ENCODE measurements at regions not wholly inside any gene's neighbourhood (a gene's known extent, or its start where the extent isn't known, plus 50 kb on each side); places are given as distances from the start of the nearest gene placed in this dataset.
A peak's percentile ranks its signal among the peaks of the same experiment; 100 is the strongest.

GRCh38 chr1:62384276-62385005 lies 52.4 kb upstream of the USP1 start (continued):
- TF ChIP-seq CTCF (tag by site-specific recombination; IDR thresholded peaks at IDR 0.05) (no peak), ZNF777 (tag by site-specific recombination; IDR thresholded peaks at IDR 0.05; ENCODE audit: borderline replicate concordance) (no peak), SP2 (tag by site-specific recombination; IDR thresholded peaks at IDR 0.05) (no peak), ZNF830 (tag by site-specific recombination; IDR thresholded peaks at IDR 0.05; ENCODE audit: low read depth) (no peak), ZNF114 (tag by site-specific recombination; IDR thresholded peaks at IDR 0.05) (no peak), ZNF776 (tag by site-specific recombination; IDR thresholded peaks at IDR 0.05; ENCODE audit: borderline replicate concordance) (no peak), ZSCAN23 (tag by site-specific recombination; IDR thresholded peaks at IDR 0.05) (no peak), ZNF555 (tag by site-specific recombination; conservative IDR thresholded peaks at IDR 0.05) (no peak), ZSCAN4 (tag by site-specific recombination; IDR thresholded peaks at IDR 0.05) (no peak), OVOL3 (tag by site-specific recombination; IDR thresholded peaks at IDR 0.05) (0 out of 2 replicates have a peak, but pooled peaks have one; percentile 27), ZNF639 (tag by site-specific recombination; IDR thresholded peaks at IDR 0.05) (no peak), SCRT1 (tag by site-specific recombination; IDR thresholded peaks at IDR 0.05; ENCODE audit: borderline replicate concordance) (peak; percentile 44; the same call in 1 of the 2 replicates), ZFP3 (tag by site-specific recombination; IDR thresholded peaks at IDR 0.05; ENCODE audit: low read depth) (no peak), ZFP69B (tag by site-specific recombination; IDR thresholded peaks at IDR 0.05) (peak; percentile 98), GLIS1 (tag by site-specific recombination; IDR thresholded peaks at IDR 0.05) (peak; percentile 49), AEBP2 (tag by site-specific recombination; IDR thresholded peaks at IDR 0.05; ENCODE audit: borderline replicate concordance) (no peak), KLF16 (tag by site-specific recombination; IDR thresholded peaks at IDR 0.05) (no peak), ZNF600 (tag by site-specific recombination; IDR thresholded peaks at IDR 0.05) (no peak; the same call in 1 of the 2 replicates), ZNF707 (tag by site-specific recombination; IDR thresholded peaks at IDR 0.05) (no peak), ZNF837 (tag by site-specific recombination; IDR thresholded peaks at IDR 0.05) (no peak), ZNF416 (tag by site-specific recombination; IDR thresholded peaks at IDR 0.05) (no peak), ELK4 (IDR thresholded peaks at IDR 0.05; ENCODE audit: borderline replicate concordance, low read depth, low read length) (no peak), ZNF48 (tag by site-specific recombination; IDR thresholded peaks at IDR 0.05) (no peak), WT1 (tag by site-specific recombination; IDR thresholded peaks at IDR 0.05) (peak; percentile 34; the same call in 1 of the 2 replicates), GLI2 (tag by site-specific recombination; IDR thresholded peaks at IDR 0.05; ENCODE audit: borderline replicate concordance, low read depth) (no peak), ZSCAN16 (tag by site-specific recombination; IDR thresholded peaks at IDR 0.05) (no peak), REST (tag by site-specific recombination; IDR thresholded peaks at IDR 0.05) (no peak), ZNF266 (tag by site-specific recombination; IDR thresholded peaks at IDR 0.05; ENCODE audit: low read depth) (no peak), SCRT2 (tag by site-specific recombination; IDR thresholded peaks at IDR 0.05) (peak; percentile 42; the same call in 1 of the 2 replicates)
